SK-N-SH (cell line): ENCODE measurements at regions not wholly inside any gene's neighbourhood (a gene's known extent, or its start where the extent isn't known, plus 50 kb on each side); places are given as distances from the start of the nearest gene placed in this dataset.

Experiments used
- CTCF ChIA-PET: fragments of 300-600, 350-600 bp; formaldehyde crosslinking; extraction: SDS; loops from one replicate; lab custom pipeline; 2021; lab: Yijun Ruan, JAX
- POLR2A ChIA-PET: fragments of 350-600 bp; sonication (Branson Sonifier 250); formaldehyde crosslinking; extraction: SDS; loops from one replicate; lab custom pipeline; 2020; ENCODE audit warnings: antibody characterized with exemption, inconsistent platforms; lab: Yijun Ruan, JAX
- DNase-seq: peaks from one replicate; pipeline ENCODE4 v3.0.0; 2012
- H2AFZ ChIP-seq: fragments of 200-600 bp; sonication (generic); 2 replicates; pipeline ENCODE4 v1.8.1; 2016; ENCODE audit warnings: antibody characterized with exemption, mild to moderate bottlenecking, low read depth
- H3F3A ChIP-seq: fragments of 200-600 bp; sonication (generic); replicated peaks from 2 replicates; pipeline ENCODE3; 2016; ENCODE audit warnings: antibody characterized with exemption, mild to moderate bottlenecking; ENCODE audit not compliant: insufficient read depth
- H3K27ac ChIP-seq, 2 experiments: fragments of 200-500 bp in 1 of 2; fragments of 200-600 bp in 1 of 2; sonication (Bioruptor generic) in 1 of 2; sonication (generic), shearing (Covaris generic) in 1 of 2; 2 replicates each; pipeline versions ENCODE4 v1.5.1 to v1.6.1; 2014 to 2016; ENCODE audit warnings: low read depth in 2 of 2, inconsistent platforms in 1 of 2, low read length in 1 of 2, mild to moderate bottlenecking in 1 of 2, mixed read lengths in 1 of 2
- H3K27me3 ChIP-seq: fragments of 200-600 bp; sonication (generic), shearing (Covaris generic); 2 replicates; pipeline ENCODE4 v1.6.1; 2016; ENCODE audit warnings: mixed run types; ENCODE audit not compliant: insufficient read depth
- H3K36me3 ChIP-seq, 2 experiments: fragments of 200-500 bp in 1 of 2; fragments of 200-600 bp in 1 of 2; sonication (Bioruptor generic) in 1 of 2; sonication (generic) in 1 of 2; replicated peaks in 1 of 2; 2 replicates each; pipeline versions ENCODE3 to v1.5.1; 2014 to 2016; ENCODE audit warnings: low read length in 1 of 2, mild to moderate bottlenecking in 1 of 2; ENCODE audit not compliant: insufficient read depth in 2 of 2, control insufficient read depth in 1 of 2
- H3K4me1 ChIP-seq, 2 experiments: fragments of 200-500 bp in 1 of 2; fragments of 200-600 bp in 1 of 2; sonication (Bioruptor generic) in 1 of 2; sonication (generic), shearing (Covaris generic) in 1 of 2; 2 replicates each; pipeline versions ENCODE4 v1.5.1 to v1.6.1; 2014 to 2016; ENCODE audit warnings: low read depth in 1 of 2, low read length in 1 of 2, mixed run types in 1 of 2; ENCODE audit not compliant: insufficient read depth in 2 of 2, control insufficient read depth in 1 of 2
- H3K4me2 ChIP-seq: fragments of 200-600 bp; sonication (generic), shearing (Covaris generic); 2 replicates; pipeline ENCODE4 v1.6.1; 2017; ENCODE audit warnings: mixed run types
- H3K4me3 ChIP-seq, 2 experiments: fragments of 200-500 bp in 1 of 2; fragments of 200-600 bp in 1 of 2; sonication (Bioruptor generic) in 1 of 2; sonication (generic), shearing (Covaris generic) in 1 of 2; 2 replicates each; pipeline versions ENCODE4 v1.5.1 to v1.8.1; 2014 to 2016; ENCODE audit warnings: low read depth in 2 of 2, inconsistent platforms in 1 of 2, low read length in 1 of 2, mild to moderate bottlenecking in 1 of 2, mixed read lengths in 1 of 2, moderate library complexity in 1 of 2
- H3K79me2 ChIP-seq: fragments of 200-600 bp; sonication (generic); 2 replicates; pipeline ENCODE4 v1.8.1; 2017; ENCODE audit warnings: mild to moderate bottlenecking; ENCODE audit not compliant: insufficient read depth
- H3K9ac ChIP-seq: fragments of 200-600 bp; sonication (generic); 2 replicates; pipeline ENCODE4 v1.6.1; 2017; ENCODE audit warnings: mixed run types
- H3K9me2 ChIP-seq: fragments of 200-600 bp; sonication (generic); 2 replicates; pipeline ENCODE4 v1.6.1; 2017; ENCODE audit warnings: mixed run types
- H3K9me3 ChIP-seq: fragments of 200-600 bp; sonication (generic); 2 replicates; pipeline ENCODE4 v1.6.1; 2017; ENCODE audit warnings: mixed run types, mild to moderate bottlenecking, moderate library complexity
- H4K20me1 ChIP-seq: fragments of 200-600 bp; sonication (generic); 2 replicates; pipeline ENCODE4 v1.6.1; 2017; ENCODE audit warnings: mild to moderate bottlenecking, mixed run types; ENCODE audit not compliant: insufficient read depth
- ELF1 ChIP-seq: IDR thresholded peaks from 2 replicates; pipeline ENCODE4 v1.4.0; 2012
- EZH2phosphoT487 ChIP-seq: fragments of 200-600 bp; sonication (generic); IDR thresholded peaks from 2 replicates; pipeline ENCODE4 v1.6.1; 2017; ENCODE audit warnings: low read depth, mixed run types, mild to moderate bottlenecking, antibody characterized with exemption, moderate library complexity, borderline replicate concordance
- FOXJ3 ChIP-seq: sonication (generic); formaldehyde crosslinking; IDR thresholded peaks from 2 replicates; pipeline ENCODE4 v1.5.1; 2020; ENCODE audit warnings: mild to moderate bottlenecking, missing genetic modification reagents
- FOXM1 ChIP-seq: IDR thresholded peaks from 2 replicates; pipeline ENCODE4 v1.4.0; 2012; ENCODE audit warnings: low read depth, mild to moderate bottlenecking
- GABPA ChIP-seq: IDR thresholded peaks from 2 replicates; pipeline ENCODE4 v1.4.0; 2012; ENCODE audit warnings: low read depth, mild to moderate bottlenecking
- GATA2 ChIP-seq: sonication (generic); formaldehyde crosslinking; IDR thresholded peaks from 2 replicates; pipeline ENCODE4 v1.5.0; 2020; ENCODE audit warnings: mild to moderate bottlenecking, missing genetic modification reagents
- IRF3 ChIP-seq: fragments of 150-350 bp; IDR thresholded peaks from 2 replicates; pipeline ENCODE4 v1.6.1; 2016; ENCODE audit warnings: mild to moderate bottlenecking, low read depth, low read length
- JUND ChIP-seq: IDR thresholded peaks from 2 replicates; pipeline ENCODE4 v1.4.0; 2012
- MEF2A ChIP-seq: IDR thresholded peaks from 2 replicates; pipeline ENCODE4 v1.4.0; 2012; ENCODE audit warnings: low read depth, borderline replicate concordance
- MXI1 ChIP-seq: IDR thresholded peaks from 2 replicates; pipeline ENCODE4 v1.6.1; 2012; ENCODE audit warnings: mild to moderate bottlenecking, low read depth, low read length, improper control_type of control experiment
- POLR2AphosphoS5 ChIP-seq: IDR thresholded peaks from 2 replicates; pipeline ENCODE4 v1.6.1; 2012; ENCODE audit warnings: low read depth, low read length
- RAD21 ChIP-seq: IDR thresholded peaks from 2 replicates; pipeline ENCODE4 v1.6.1; 2012; ENCODE audit warnings: mild to moderate bottlenecking, low read length
- RCOR1 ChIP-seq: fragments of 150-350 bp; IDR thresholded peaks from 2 replicates; pipeline ENCODE4 v1.6.1; 2017; ENCODE audit warnings: antibody characterized with exemption, low read length
- REST ChIP-seq: IDR thresholded peaks from 2 replicates; pipeline ENCODE4 v1.6.1; 2012; ENCODE audit warnings: mild to moderate bottlenecking, low read depth, low read length, moderate library complexity
- RFX5 ChIP-seq: IDR thresholded peaks from 2 replicates; pipeline ENCODE4 v1.6.1; 2012; ENCODE audit warnings: mild to moderate bottlenecking, improper control_type of control experiment, low read length
- TAF1 ChIP-seq: IDR thresholded peaks from 2 replicates; pipeline ENCODE4 v1.6.1; 2012; ENCODE audit warnings: low read depth, mild to moderate bottlenecking, low read length, moderate library complexity, borderline replicate concordance
- USF1 ChIP-seq: IDR thresholded peaks from 2 replicates; pipeline ENCODE4 v1.4.0; 2012; ENCODE audit warnings: low read depth, borderline replicate concordance

- TF ChIP-seq RCOR1 (no peak), JUND (no peak), POLR2AphosphoS5 (no peak), GATA2 (CRISPR knock-in tag) (no peak), MXI1 (no peak), GABPA (no peak), USF1 (no peak), MEF2A (no peak)
Observed at GRCh38 chr6:126131246-126131645, 144.9 kb downstream of the TRMT11 start (continued).

- H3K4me1 ChIP-seq: no peaks in the 10 kb centered on the region
- no peaks in the 10 kb centered on the region for H3K27me3 ChIP-seq
- H3K9me3 ChIP-seq: no peaks in the 10 kb centered on the region
- no peaks in the 10 kb centered on the region for H3K9me2 ChIP-seq
- H3K79me2 ChIP-seq: no peaks in the 10 kb centered on the region
- no peak for DNase-seq
- TF ChIP-seq TAF1 (no peak), FOXJ3 (CRISPR knock-in tag) (no peak), EZH2phosphoT487 (no peak), REST (no peak), USF1 (no peak), ELF1 (no peak), RFX5 (no peak), IRF3 (no peak), FOXM1 (no peak), GABPA (no peak), RAD21 (no peak)
- H3K36me3 ChIP-seq: no peaks in the 10 kb centered on the region
- H4K20me1 ChIP-seq: no peaks in the 10 kb centered on the region
- no peak overlapping the region for H3K9ac ChIP-seq
- no peak overlapping the region for H2AFZ ChIP-seq
- CTCF ChIA-PET: no interaction called here
- POLR2A ChIA-PET: no interaction called here
- H3K4me3 ChIP-seq: no peak overlapping the region
- H3K4me2 ChIP-seq: no peak overlapping the region
- H3F3A ChIP-seq: no peaks in the 10 kb centered on the region
- no peak overlapping the region for H3K27ac ChIP-seq
Observed at GRCh38 chr6:126133984-126134383, 147.6 kb downstream of the TRMT11 start.
